Endothelial cell of umbilical vein (primary cell): ENCODE measurements at regions not wholly inside any gene's neighbourhood (a gene's known extent, or its start where the extent isn't known, plus 50 kb on each side); places are given as distances from the start of the nearest gene placed in this dataset.

Experiments used
- BruUV-seq: library from RNA; stranded (reverse); fragments of 400-500 nt; replicated peaks from 2 replicates; lab custom pipeline; 2021; lab: Mats Ljungman, UMichigan
- CTCF ChIA-PET: fragments of 300-600, 350-600 bp; sonication (Branson Sonifier 250); formaldehyde crosslinking; loops from one replicate; lab custom pipeline; 2021; ENCODE audit warnings: antibody characterized with exemption, inconsistent platforms; lab: Charles Lee
- POLR2A ChIA-PET: fragments of 300-600, 350-600 bp; sonication (Branson Sonifier 250); formaldehyde crosslinking; loops from one replicate; lab custom pipeline; 2021; ENCODE audit warnings: antibody characterized with exemption, inconsistent platforms; lab: Charles Lee
- DNase-seq: peaks from one replicate; pipeline ENCODE4 v3.0.0-alpha.2; 2011; ENCODE audit warnings: low read depth, low spot score
- FAIRE-seq: peaks from 2 replicates; lab custom pipeline; 2011; peaks lifted over from hg19 to GRCh38; lab: Jason Lieb, UNC
- H2AFZ ChIP-seq: 2 replicates; pipeline ENCODE4 v1.6.0; 2012; ENCODE audit warnings: low read depth, low read length, control low read depth, inconsistent platforms
- H3K27ac ChIP-seq: 2 replicates; pipeline ENCODE4 v1.5.1; 2011; ENCODE audit warnings: low read depth, mild to moderate bottlenecking, control low read depth, low read length, moderate library complexity; ENCODE audit not compliant: insufficient read depth
- H3K27me3 ChIP-seq, 2 experiments: 2 replicates each; pipeline versions ENCODE4 v1.6.0 to v1.6.1; 2011; ENCODE audit warnings: low read length in 2 of 2, mixed read lengths in 1 of 2; ENCODE audit not compliant: control insufficient read depth in 2 of 2, insufficient read depth in 2 of 2
- H3K36me3 ChIP-seq, 2 experiments: 2 replicates in 1 of 2; 3 replicates in 1 of 2; pipeline ENCODE4 v1.5.1; 2011; ENCODE audit warnings: low read length in 2 of 2, mild to moderate bottlenecking in 1 of 2, moderate library complexity in 1 of 2; ENCODE audit not compliant: control insufficient read depth in 2 of 2, insufficient read depth in 2 of 2; ENCODE audit errors: extremely low read depth in 1 of 2
- H3K4me1 ChIP-seq: 3 replicates; pipeline ENCODE4 v1.5.1; 2011; ENCODE audit warnings: mild to moderate bottlenecking, low read length; ENCODE audit not compliant: control insufficient read depth, insufficient read depth; ENCODE audit errors: extremely low read depth
- H3K4me2 ChIP-seq: 2 replicates; pipeline ENCODE4 v1.6.1; 2011; ENCODE audit warnings: low read length, control low read depth, mixed read lengths; ENCODE audit not compliant: insufficient read depth
- H3K4me3 ChIP-seq, 3 experiments: fragments of 200-600 bp in 1 of 3; sonication (generic), shearing (Covaris generic) in 1 of 3; replicated peaks in 1 of 3; 2 replicates each; pipeline ENCODE4 v1.5.1; 2011 to 2016; ENCODE audit warnings: control low read depth in 3 of 3, low read length in 3 of 3, mild to moderate bottlenecking in 2 of 3, inconsistent platforms in 1 of 3, low read depth in 1 of 3, moderate library complexity in 1 of 3; ENCODE audit not compliant: insufficient read depth in 1 of 3
- H3K79me2 ChIP-seq: 2 replicates; pipeline ENCODE4 v1.6.0; 2012; ENCODE audit warnings: low read length, inconsistent platforms; ENCODE audit not compliant: control insufficient read depth, insufficient read depth
- H3K9ac ChIP-seq: replicated peaks from 2 replicates; pipeline ENCODE3; 2011; ENCODE audit warnings: low read length, control low read depth; ENCODE audit not compliant: insufficient read depth; ENCODE audit errors: extremely low read depth
- H3K9me1 ChIP-seq: replicated peaks from 3 replicates; pipeline ENCODE4 v1.6.0; 2011; ENCODE audit warnings: mild to moderate bottlenecking, low read length; ENCODE audit not compliant: control insufficient read depth, insufficient read depth; ENCODE audit errors: extremely low read depth
- H3K9me3 ChIP-seq: replicated peaks from 2 replicates; pipeline ENCODE4 v1.5.1; 2012; ENCODE audit warnings: low read length, inconsistent platforms; ENCODE audit not compliant: control insufficient read depth, insufficient read depth
- H4K20me1 ChIP-seq: replicated peaks from 2 replicates; pipeline ENCODE3; 2011; ENCODE audit warnings: mild to moderate bottlenecking, low read length; ENCODE audit not compliant: control insufficient read depth, insufficient read depth; ENCODE audit errors: extremely low read depth
- EZH2 ChIP-seq: IDR thresholded peaks from 2 replicates; pipeline ENCODE4 v1.6.1; 2012; ENCODE audit warnings: borderline replicate concordance, low read depth, mild to moderate bottlenecking, moderate library complexity, low read length, inconsistent platforms; ENCODE audit not compliant: severe bottlenecking
- FOS ChIP-seq: IDR thresholded peaks from 2 replicates; pipeline ENCODE4 v1.6.1; 2011; ENCODE audit warnings: mild to moderate bottlenecking, low read length, moderate library complexity, borderline replicate concordance; ENCODE audit not compliant: insufficient read depth
- GATA2 ChIP-seq: IDR thresholded peaks from 2 replicates; pipeline ENCODE4 v1.7.0; 2011; ENCODE audit warnings: low read depth, mild to moderate bottlenecking, moderate library complexity, mixed read lengths, low read length; ENCODE audit not compliant: insufficient read length, insufficient read depth
- JUN ChIP-seq: IDR thresholded peaks from 2 replicates; pipeline ENCODE4 v1.6.1; 2011; ENCODE audit warnings: borderline replicate concordance, low read depth; ENCODE audit not compliant: insufficient read length, insufficient read depth
- MYC ChIP-seq: IDR thresholded peaks from one replicate; pipeline ENCODE4 v1.6.1; 2011; ENCODE audit warnings: mild to moderate bottlenecking, low read depth, low read length
- POLR2A ChIP-seq: IDR thresholded peaks from 2 replicates; pipeline ENCODE4 v1.6.1; 2012; ENCODE audit warnings: low read depth, mild to moderate bottlenecking, control low read depth, low read length
- POLR2AphosphoS5 ChIP-seq: IDR thresholded peaks from 2 replicates; pipeline ENCODE4 v1.6.1; 2012; ENCODE audit warnings: low read depth, mild to moderate bottlenecking, control low read depth, low read length, moderate library complexity; ENCODE audit not compliant: insufficient read depth
- dilution Hi-C: fragments of 300-500 bp; cut with MboI; formaldehyde crosslinking; loops from one replicate; pipeline ENCODE4 v1.15.0; 2019; ENCODE audit warnings: low sequenced_read_pairs; ENCODE audit not compliant: extremely low pct_ligation_motif_present
- intact Hi-C: fragments of 100-400 bp; cut with micrococcal nuclease; formaldehyde crosslinking; loops from one replicate; pipeline ENCODE4 v1.10.0; 2022
- TF ChIP-seq, protein P1 (sequence below): IDR thresholded peaks from 2 replicates; pipeline ENCODE4 v1.6.1; 2011; ENCODE audit not compliant: insufficient read depth, insufficient read length
- TF ChIP-seq, protein P2 (sequence below), 2 donors: IDR thresholded peaks; 1 replicate in 1 of 2; 2 replicates in 1 of 2; pipeline ENCODE4 v1.5.1; 2011; ENCODE audit warnings: low read length in 2 of 2, mild to moderate bottlenecking in 2 of 2, moderate library complexity in 2 of 2, control low read depth in 1 of 2, inconsistent platforms in 1 of 2, low read depth in 1 of 2; ENCODE audit not compliant: insufficient read depth in 1 of 2; ENCODE audit errors: extremely low read depth in 1 of 2

DNA sequence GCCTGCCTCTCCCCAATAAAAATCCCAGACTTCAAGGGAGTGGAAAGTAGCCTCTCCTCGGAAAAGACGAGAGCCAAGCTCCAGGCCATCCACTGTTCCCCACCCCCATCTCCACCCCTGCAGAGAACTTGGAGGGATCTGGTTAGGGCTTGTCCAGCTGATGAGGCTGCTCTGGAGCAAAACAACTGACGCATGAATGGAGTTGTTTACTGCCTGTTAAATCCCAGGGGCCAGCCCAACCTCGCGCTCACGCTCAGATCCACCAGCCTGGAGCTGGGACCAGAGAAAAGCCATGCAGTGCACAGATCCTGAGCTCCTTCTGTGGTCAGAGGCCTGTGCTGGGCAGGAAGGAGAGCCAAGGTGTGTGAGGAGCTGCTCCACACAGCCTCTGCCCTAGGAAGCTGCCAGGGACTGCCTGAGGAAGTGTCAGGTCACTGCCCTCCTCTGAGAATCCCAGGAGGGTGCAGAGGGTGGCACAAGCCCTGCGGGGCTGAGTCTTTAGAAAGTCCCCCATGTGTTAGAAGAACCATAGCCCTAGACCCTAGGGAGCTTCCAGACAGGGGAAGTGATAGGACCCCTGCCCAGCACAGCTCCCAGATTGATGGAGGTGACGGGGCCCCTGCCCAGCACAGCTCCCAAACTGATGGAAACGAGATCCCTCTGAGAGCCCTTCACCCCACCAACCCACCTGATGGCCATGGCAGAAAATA lies 109.0 kb upstream of the IPO9 start:
- BruUV-seq = no TSS peak
- Histone ChIP-seq H2AFZ (no peak overlapping the region), H3K9me1 (no peaks in the 10 kb centered on the region), H3K27me3 (no peaks in the 10 kb centered on the region), H3K4me1 (peaks cover 10% of the 10 kb centered on the region), H3K9ac (no peak overlapping the region), H4K20me1 (no peaks in the 10 kb centered on the region), H3K4me2 (no peak overlapping the region), H3K9me3 (no peaks in the 10 kb centered on the region), H3K79me2 (peaks cover 25% of the 10 kb centered on the region), H3K27ac (no peak overlapping the region), H3K36me3 (no peaks in the 10 kb centered on the region), H3K4me3 (no peak overlapping the region)
- POLR2A ChIA-PET = no interaction called here
- DNase-seq (peak; percentile 31), FAIRE-seq (no peak)
- TF ChIP-seq GATA2 = no peak
- TF ChIP-seq, protein P1, sequence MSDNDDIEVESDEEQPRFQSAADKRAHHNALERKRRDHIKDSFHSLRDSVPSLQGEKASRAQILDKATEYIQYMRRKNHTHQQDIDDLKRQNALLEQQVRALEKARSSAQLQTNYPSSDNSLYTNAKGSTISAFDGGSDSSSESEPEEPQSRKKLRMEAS = no peak
- TF ChIP-seq MYC = no peak
- CTCF ChIA-PET = interaction anchor here (0.7 to 20.5 kb wide), 4 partner anchors 11 to 68 kb away, joined by 3 to 970 read pairs (median 5); no protein-coding TSS in a partner anchor
- intact Hi-C loops (no loop called here), dilution Hi-C loops (loop anchor here (25.0 kb wide), 1 partner anchor 158 kb away; no protein-coding TSS in a partner anchor)

DNA sequence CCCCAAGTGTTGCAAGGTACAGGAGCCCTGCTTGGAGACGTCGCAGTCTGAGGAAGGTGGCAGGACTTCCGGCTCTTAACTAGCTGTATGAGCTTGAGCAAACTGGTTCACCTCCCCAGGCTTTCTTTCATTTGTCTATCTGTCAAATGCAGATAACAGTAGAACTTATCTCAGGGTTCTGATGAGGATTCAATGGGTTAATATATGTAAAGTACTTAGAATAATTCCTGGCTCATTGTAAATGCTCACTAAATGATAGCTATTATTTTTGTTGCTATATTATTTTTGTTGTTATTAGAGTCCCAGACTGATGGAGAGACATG lies 108.5 kb upstream of the IPO9 start:
- H4K20me1 ChIP-seq = no peaks in the 10 kb centered on the region
- TF ChIP-seq EZH2 (no peak), GATA2 (no peak), POLR2AphosphoS5 (no peak), MYC (no peak), POLR2A (no peak), JUN (no peak), FOS (no peak)
- TF ChIP-seq, protein P2, sequence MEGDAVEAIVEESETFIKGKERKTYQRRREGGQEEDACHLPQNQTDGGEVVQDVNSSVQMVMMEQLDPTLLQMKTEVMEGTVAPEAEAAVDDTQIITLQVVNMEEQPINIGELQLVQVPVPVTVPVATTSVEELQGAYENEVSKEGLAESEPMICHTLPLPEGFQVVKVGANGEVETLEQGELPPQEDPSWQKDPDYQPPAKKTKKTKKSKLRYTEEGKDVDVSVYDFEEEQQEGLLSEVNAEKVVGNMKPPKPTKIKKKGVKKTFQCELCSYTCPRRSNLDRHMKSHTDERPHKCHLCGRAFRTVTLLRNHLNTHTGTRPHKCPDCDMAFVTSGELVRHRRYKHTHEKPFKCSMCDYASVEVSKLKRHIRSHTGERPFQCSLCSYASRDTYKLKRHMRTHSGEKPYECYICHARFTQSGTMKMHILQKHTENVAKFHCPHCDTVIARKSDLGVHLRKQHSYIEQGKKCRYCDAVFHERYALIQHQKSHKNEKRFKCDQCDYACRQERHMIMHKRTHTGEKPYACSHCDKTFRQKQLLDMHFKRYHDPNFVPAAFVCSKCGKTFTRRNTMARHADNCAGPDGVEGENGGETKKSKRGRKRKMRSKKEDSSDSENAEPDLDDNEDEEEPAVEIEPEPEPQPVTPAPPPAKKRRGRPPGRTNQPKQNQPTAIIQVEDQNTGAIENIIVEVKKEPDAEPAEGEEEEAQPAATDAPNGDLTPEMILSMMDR (IDR thresholded peaks at IDR 0.05; ENCODE audit: extremely low read depth in 1 of 2, insufficient read depth in 1 of 2, low read depth in 1 of 2, low read length in 2 of 2) = no peak
- TF ChIP-seq, protein P1 = no peak
- dilution Hi-C loops (loop anchor here (25.0 kb wide), 1 partner anchor 158 kb away; no protein-coding TSS in a partner anchor), intact Hi-C loops (no loop called here)
- no peak overlapping the region for H3K4me3 ChIP-seq
- no peaks in the 10 kb centered on the region for H3K9me3 ChIP-seq
- peaks cover 5% of the 10 kb centered on the region for H3K4me1 ChIP-seq
- FAIRE-seq = no peak
- H3K9ac ChIP-seq = no peak overlapping the region
- no peak overlapping the region for H3K27ac ChIP-seq
- no peaks in the 10 kb centered on the region for H3K9me1 ChIP-seq
- H3K4me2 ChIP-seq = no peak overlapping the region
- H3K27me3 ChIP-seq = no peaks in the 10 kb centered on the region
- ChIA-PET CTCF (interaction anchor here (0.7 to 20.5 kb wide), 4 partner anchors 11 to 67 kb away, joined by 3 to 970 read pairs (median 5); no protein-coding TSS in a partner anchor), POLR2A (no interaction called here)
- BruUV-seq = no TSS peak
- H2AFZ ChIP-seq = no peak overlapping the region
- no peak for DNase-seq
- no peaks in the 10 kb centered on the region for H3K36me3 ChIP-seq
- H3K79me2 ChIP-seq = peaks cover 25% of the 10 kb centered on the region
